ENCODE measurements at regions not wholly inside any gene's neighbourhood (a gene's known extent, or its start where the extent isn't known, plus 50 kb on each side); places are given as distances from the start of the nearest gene placed in this dataset.

GRCh38 chr2:129775952-129776653 is 203.4 kb upstream of the RAB6C start:
- TF ChIP-seq POLR2AphosphoS5 (IDR thresholded peaks at IDR 0.05; ENCODE audit: insufficient read depth, low read depth, low read length) (no peak), FOS (IDR thresholded peaks at IDR 0.05; ENCODE audit: borderline replicate concordance, insufficient read depth, low read length) (no peak), MYC (IDR thresholded peaks at IDR 0.05; ENCODE audit: low read depth, low read length) (no peak), POLR2A (IDR thresholded peaks at IDR 0.05; ENCODE audit: low read depth, low read length) (no peak), GATA2 (IDR thresholded peaks at IDR 0.05; ENCODE audit: insufficient read depth, insufficient read length, low read depth, low read length) (no peak), CTCF (IDR thresholded peaks at IDR 0.05; ENCODE audit: extremely low read depth in 1 of 2, insufficient read depth in 1 of 2, low read depth in 1 of 2, low read length in 2 of 2) (no peak), MAX (IDR thresholded peaks at IDR 0.05; ENCODE audit: insufficient read depth, insufficient read length) (no peak), JUN (IDR thresholded peaks at IDR 0.05; ENCODE audit: borderline replicate concordance, insufficient read depth, insufficient read length, low read depth) (no peak), EZH2 (IDR thresholded peaks at IDR 0.05; ENCODE audit: borderline replicate concordance, low read depth, low read length, severe bottlenecking) (no peak)
- POLR2A ChIA-PET = no interaction called here
- H3K9me3 ChIP-seq (replicated peaks; ENCODE audit: control insufficient read depth, insufficient read depth, low read length) = no peaks in the 10 kb centered on the region
- intact Hi-C loops (cut with micrococcal nuclease) (no loop called here), dilution Hi-C loops (cut with MboI; ENCODE audit: extremely low pct_ligation_motif_present, low sequenced_read_pairs) (no loop called here)
- no peak overlapping the region for H3K4me3 ChIP-seq (replicated peaks in 1 of 3; ENCODE audit: insufficient read depth in 1 of 3, low read depth in 1 of 3, low read length in 3 of 3)
- FAIRE-seq (no peak), DNase-seq (ENCODE audit: low read depth, low spot score) (no peak)
- no peaks in the 10 kb centered on the region for H3K36me3 ChIP-seq (ENCODE audit: control insufficient read depth in 2 of 2, extremely low read depth in 1 of 2, insufficient read depth in 2 of 2, low read length in 2 of 2)
- no peaks in the 10 kb centered on the region for H3K4me1 ChIP-seq (ENCODE audit: control insufficient read depth, extremely low read depth, insufficient read depth, low read length)
- no peaks in the 10 kb centered on the region for H3K79me2 ChIP-seq (ENCODE audit: control insufficient read depth, insufficient read depth, low read length)
- no peak overlapping the region for H3K27ac ChIP-seq (ENCODE audit: insufficient read depth, low read depth, low read length)
- no peaks in the 10 kb centered on the region for H4K20me1 ChIP-seq (replicated peaks; ENCODE audit: control insufficient read depth, extremely low read depth, insufficient read depth, low read length)
- H3K27me3 ChIP-seq (ENCODE audit: control insufficient read depth in 2 of 2, insufficient read depth in 2 of 2, low read length in 2 of 2) = no peaks in the 10 kb centered on the region
- CTCF ChIA-PET = no interaction called here
- BruUV-seq (replicated peaks) = no TSS peak
- no peaks in the 10 kb centered on the region for H3K9me1 ChIP-seq (replicated peaks; ENCODE audit: control insufficient read depth, extremely low read depth, insufficient read depth, low read length)
- H3K9ac ChIP-seq (replicated peaks; ENCODE audit: extremely low read depth, insufficient read depth, low read length) = no peak overlapping the region
- no peak overlapping the region for H2AFZ ChIP-seq (ENCODE audit: low read depth, low read length)
- H3K4me2 ChIP-seq (ENCODE audit: insufficient read depth, low read length) = no peak overlapping the region
